SK-N-SH (cell line): ENCODE measurements at regions not wholly inside any gene's neighbourhood (a gene's known extent, or its start where the extent isn't known, plus 50 kb on each side); places are given as distances from the start of the nearest gene placed in this dataset.

Experiments used
- CTCF ChIA-PET: fragments of 300-600, 350-600 bp; formaldehyde crosslinking; extraction: SDS; loops from one replicate; lab custom pipeline; 2021; lab: Yijun Ruan, JAX
- POLR2A ChIA-PET: fragments of 350-600 bp; sonication (Branson Sonifier 250); formaldehyde crosslinking; extraction: SDS; loops from one replicate; lab custom pipeline; 2020; ENCODE audit warnings: antibody characterized with exemption, inconsistent platforms; lab: Yijun Ruan, JAX
- DNase-seq: peaks from one replicate; pipeline ENCODE4 v3.0.0; 2012
- H2AFZ ChIP-seq: fragments of 200-600 bp; sonication (generic); 2 replicates; pipeline ENCODE4 v1.8.1; 2016; ENCODE audit warnings: antibody characterized with exemption, mild to moderate bottlenecking, low read depth
- H3F3A ChIP-seq: fragments of 200-600 bp; sonication (generic); replicated peaks from 2 replicates; pipeline ENCODE3; 2016; ENCODE audit warnings: antibody characterized with exemption, mild to moderate bottlenecking; ENCODE audit not compliant: insufficient read depth
- H3K27ac ChIP-seq, 2 experiments: fragments of 200-500 bp in 1 of 2; fragments of 200-600 bp in 1 of 2; sonication (Bioruptor generic) in 1 of 2; sonication (generic), shearing (Covaris generic) in 1 of 2; 2 replicates each; pipeline versions ENCODE4 v1.5.1 to v1.6.1; 2014 to 2016; ENCODE audit warnings: low read depth in 2 of 2, inconsistent platforms in 1 of 2, low read length in 1 of 2, mild to moderate bottlenecking in 1 of 2, mixed read lengths in 1 of 2
- H3K27me3 ChIP-seq: fragments of 200-600 bp; sonication (generic), shearing (Covaris generic); 2 replicates; pipeline ENCODE4 v1.6.1; 2016; ENCODE audit warnings: mixed run types; ENCODE audit not compliant: insufficient read depth
- H3K36me3 ChIP-seq, 2 experiments: fragments of 200-500 bp in 1 of 2; fragments of 200-600 bp in 1 of 2; sonication (Bioruptor generic) in 1 of 2; sonication (generic) in 1 of 2; replicated peaks in 1 of 2; 2 replicates each; pipeline versions ENCODE3 to v1.5.1; 2014 to 2016; ENCODE audit warnings: low read length in 1 of 2, mild to moderate bottlenecking in 1 of 2; ENCODE audit not compliant: insufficient read depth in 2 of 2, control insufficient read depth in 1 of 2
- H3K4me1 ChIP-seq, 2 experiments: fragments of 200-500 bp in 1 of 2; fragments of 200-600 bp in 1 of 2; sonication (Bioruptor generic) in 1 of 2; sonication (generic), shearing (Covaris generic) in 1 of 2; 2 replicates each; pipeline versions ENCODE4 v1.5.1 to v1.6.1; 2014 to 2016; ENCODE audit warnings: low read depth in 1 of 2, low read length in 1 of 2, mixed run types in 1 of 2; ENCODE audit not compliant: insufficient read depth in 2 of 2, control insufficient read depth in 1 of 2
- H3K4me2 ChIP-seq: fragments of 200-600 bp; sonication (generic), shearing (Covaris generic); 2 replicates; pipeline ENCODE4 v1.6.1; 2017; ENCODE audit warnings: mixed run types
- H3K4me3 ChIP-seq, 2 experiments: fragments of 200-500 bp in 1 of 2; fragments of 200-600 bp in 1 of 2; sonication (Bioruptor generic) in 1 of 2; sonication (generic), shearing (Covaris generic) in 1 of 2; 2 replicates each; pipeline versions ENCODE4 v1.5.1 to v1.8.1; 2014 to 2016; ENCODE audit warnings: low read depth in 2 of 2, inconsistent platforms in 1 of 2, low read length in 1 of 2, mild to moderate bottlenecking in 1 of 2, mixed read lengths in 1 of 2, moderate library complexity in 1 of 2
- H3K79me2 ChIP-seq: fragments of 200-600 bp; sonication (generic); 2 replicates; pipeline ENCODE4 v1.8.1; 2017; ENCODE audit warnings: mild to moderate bottlenecking; ENCODE audit not compliant: insufficient read depth
- H3K9ac ChIP-seq: fragments of 200-600 bp; sonication (generic); 2 replicates; pipeline ENCODE4 v1.6.1; 2017; ENCODE audit warnings: mixed run types
- H3K9me2 ChIP-seq: fragments of 200-600 bp; sonication (generic); 2 replicates; pipeline ENCODE4 v1.6.1; 2017; ENCODE audit warnings: mixed run types
- H3K9me3 ChIP-seq: fragments of 200-600 bp; sonication (generic); 2 replicates; pipeline ENCODE4 v1.6.1; 2017; ENCODE audit warnings: mixed run types, mild to moderate bottlenecking, moderate library complexity
- H4K20me1 ChIP-seq: fragments of 200-600 bp; sonication (generic); 2 replicates; pipeline ENCODE4 v1.6.1; 2017; ENCODE audit warnings: mild to moderate bottlenecking, mixed run types; ENCODE audit not compliant: insufficient read depth
- FOSL2 ChIP-seq: IDR thresholded peaks from 2 replicates; pipeline ENCODE4 v1.4.0; 2012; ENCODE audit warnings: low read depth, mild to moderate bottlenecking, moderate library complexity, borderline replicate concordance
- FOXM1 ChIP-seq: IDR thresholded peaks from 2 replicates; pipeline ENCODE4 v1.4.0; 2012; ENCODE audit warnings: low read depth, mild to moderate bottlenecking
- GABPA ChIP-seq: IDR thresholded peaks from 2 replicates; pipeline ENCODE4 v1.4.0; 2012; ENCODE audit warnings: low read depth, mild to moderate bottlenecking
- MEF2A ChIP-seq: IDR thresholded peaks from 2 replicates; pipeline ENCODE4 v1.4.0; 2012; ENCODE audit warnings: low read depth, borderline replicate concordance
- POLR2AphosphoS5 ChIP-seq: IDR thresholded peaks from 2 replicates; pipeline ENCODE4 v1.6.1; 2012; ENCODE audit warnings: low read depth, low read length
- RCOR1 ChIP-seq: fragments of 150-350 bp; IDR thresholded peaks from 2 replicates; pipeline ENCODE4 v1.6.1; 2017; ENCODE audit warnings: antibody characterized with exemption, low read length
- RXRA ChIP-seq: IDR thresholded peaks from 2 replicates; pipeline ENCODE4 v1.4.0; 2012; ENCODE audit warnings: low read depth, mild to moderate bottlenecking, borderline replicate concordance
- SIN3A ChIP-seq: IDR thresholded peaks from 2 replicates; pipeline ENCODE4 v1.6.1; 2012; ENCODE audit warnings: low read depth, mild to moderate bottlenecking, low read length, moderate library complexity, borderline replicate concordance
- TAF1 ChIP-seq: IDR thresholded peaks from 2 replicates; pipeline ENCODE4 v1.6.1; 2012; ENCODE audit warnings: low read depth, mild to moderate bottlenecking, low read length, moderate library complexity, borderline replicate concordance
- TEAD4 ChIP-seq: IDR thresholded peaks from 2 replicates; pipeline ENCODE4 v1.4.0; 2012; ENCODE audit warnings: mild to moderate bottlenecking, borderline replicate concordance; ENCODE audit not compliant: insufficient read depth
- USF2 ChIP-seq: fragments of 150-350 bp; IDR thresholded peaks from 2 replicates; pipeline ENCODE4 v1.6.1; 2017; ENCODE audit warnings: antibody characterized with exemption, low read length, low read depth, borderline replicate concordance
- YY1 ChIP-seq: IDR thresholded peaks from 2 replicates; pipeline ENCODE4 v1.4.0; 2012; ENCODE audit warnings: low read depth, mild to moderate bottlenecking
- WGBS: methylation state at CpG from one replicate; pipeline ENCODE4 v1.1.6; 2017; ENCODE audit warnings: low lambda C conversion rate; 5-methylcytosine and 5-hydroxymethylcytosine counted together
- TF ChIP-seq, protein P1 (sequence below): IDR thresholded peaks from 2 replicates; pipeline ENCODE4 v1.4.0; 2012; ENCODE audit warnings: low read depth, borderline replicate concordance
- TF ChIP-seq, protein P2 (sequence below): IDR thresholded peaks from 2 replicates; pipeline ENCODE4 v1.6.1; 2012; ENCODE audit warnings: mild to moderate bottlenecking, low read depth, low read length, moderate library complexity

- DNase-seq = no peak
- H3K36me3 ChIP-seq = no peaks in the 10 kb centered on the region
- ChIA-PET POLR2A (no interaction called here), CTCF (interaction anchor here (0.8 to 2.8 kb wide), 4 partner anchors 32 to 634 kb away, joined by 3 to 8 read pairs (median 6); no protein-coding TSS in a partner anchor)
- no peaks in the 10 kb centered on the region for H3K27me3 ChIP-seq
- WGBS = 93% methylated on average over 4 of the region's 4 CpGs
- TF ChIP-seq GABPA (no peak), FOSL2 (no peak), YY1 (no peak), RCOR1 (no peak), TAF1 (no peak), FOXM1 (no peak), SIN3A (no peak), RXRA (no peak), TEAD4 (no peak), USF2 (no peak), MEF2A (no peak), POLR2AphosphoS5 (no peak)
- TF ChIP-seq, protein P1, sequence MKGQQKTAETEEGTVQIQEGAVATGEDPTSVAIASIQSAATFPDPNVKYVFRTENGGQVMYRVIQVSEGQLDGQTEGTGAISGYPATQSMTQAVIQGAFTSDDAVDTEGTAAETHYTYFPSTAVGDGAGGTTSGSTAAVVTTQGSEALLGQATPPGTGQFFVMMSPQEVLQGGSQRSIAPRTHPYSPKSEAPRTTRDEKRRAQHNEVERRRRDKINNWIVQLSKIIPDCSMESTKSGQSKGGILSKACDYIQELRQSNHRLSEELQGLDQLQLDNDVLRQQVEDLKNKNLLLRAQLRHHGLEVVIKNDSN = no peak
- TF ChIP-seq, protein P2, sequence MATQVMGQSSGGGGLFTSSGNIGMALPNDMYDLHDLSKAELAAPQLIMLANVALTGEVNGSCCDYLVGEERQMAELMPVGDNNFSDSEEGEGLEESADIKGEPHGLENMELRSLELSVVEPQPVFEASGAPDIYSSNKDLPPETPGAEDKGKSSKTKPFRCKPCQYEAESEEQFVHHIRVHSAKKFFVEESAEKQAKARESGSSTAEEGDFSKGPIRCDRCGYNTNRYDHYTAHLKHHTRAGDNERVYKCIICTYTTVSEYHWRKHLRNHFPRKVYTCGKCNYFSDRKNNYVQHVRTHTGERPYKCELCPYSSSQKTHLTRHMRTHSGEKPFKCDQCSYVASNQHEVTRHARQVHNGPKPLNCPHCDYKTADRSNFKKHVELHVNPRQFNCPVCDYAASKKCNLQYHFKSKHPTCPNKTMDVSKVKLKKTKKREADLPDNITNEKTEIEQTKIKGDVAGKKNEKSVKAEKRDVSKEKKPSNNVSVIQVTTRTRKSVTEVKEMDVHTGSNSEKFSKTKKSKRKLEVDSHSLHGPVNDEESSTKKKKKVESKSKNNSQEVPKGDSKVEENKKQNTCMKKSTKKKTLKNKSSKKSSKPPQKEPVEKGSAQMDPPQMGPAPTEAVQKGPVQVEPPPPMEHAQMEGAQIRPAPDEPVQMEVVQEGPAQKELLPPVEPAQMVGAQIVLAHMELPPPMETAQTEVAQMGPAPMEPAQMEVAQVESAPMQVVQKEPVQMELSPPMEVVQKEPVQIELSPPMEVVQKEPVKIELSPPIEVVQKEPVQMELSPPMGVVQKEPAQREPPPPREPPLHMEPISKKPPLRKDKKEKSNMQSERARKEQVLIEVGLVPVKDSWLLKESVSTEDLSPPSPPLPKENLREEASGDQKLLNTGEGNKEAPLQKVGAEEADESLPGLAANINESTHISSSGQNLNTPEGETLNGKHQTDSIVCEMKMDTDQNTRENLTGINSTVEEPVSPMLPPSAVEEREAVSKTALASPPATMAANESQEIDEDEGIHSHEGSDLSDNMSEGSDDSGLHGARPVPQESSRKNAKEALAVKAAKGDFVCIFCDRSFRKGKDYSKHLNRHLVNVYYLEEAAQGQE = no peak
- no peaks in the 10 kb centered on the region for H3K9me2 ChIP-seq
- no peak overlapping the region for H3K27ac ChIP-seq
- H3K4me2 ChIP-seq = no peak overlapping the region
- no peaks in the 10 kb centered on the region for H3K9me3 ChIP-seq
- peaks cover 13 to 24% of the 10 kb centered on the region in 2 experiments for H3K4me1 ChIP-seq
- H4K20me1 ChIP-seq = no peaks in the 10 kb centered on the region
- H3K79me2 ChIP-seq = no peaks in the 10 kb centered on the region
- H3K9ac ChIP-seq = no peak overlapping the region
- peaks cover 3% of the 10 kb centered on the region for H3F3A ChIP-seq
- H2AFZ ChIP-seq = no peak overlapping the region
- H3K4me3 ChIP-seq = no peak overlapping the region
Measured at GRCh38 chr15:63434576-63435186, 53.0 kb upstream of the CA12 start.
